GM23338 (cell line): ENCODE measurements at regions not wholly inside any gene's neighbourhood (a gene's known extent, or its start where the extent isn't known, plus 50 kb on each side); places are given as distances from the start of the nearest gene placed in this dataset.

Experiments used
- ATAC-seq: fragments of 200-7000 bp; cut with Tn5 transposase; 3 replicates; pipeline ENCODE4 v1.9.1; 2020
- DNase-seq: peaks from one replicate; pipeline ENCODE4 v3.0.0-alpha.2; 2015; ENCODE audit warnings: low spot score
- H2AFZ ChIP-seq: fragments of 200-600 bp; sonication (generic); 2 replicates; pipeline ENCODE4 v1.8.0; 2016; ENCODE audit warnings: antibody characterized with exemption, mild to moderate bottlenecking, moderate library complexity
- H3F3A ChIP-seq: fragments of 200-600 bp; sonication (generic); replicated peaks from 2 replicates; pipeline ENCODE4 v1.8.0; 2017; ENCODE audit warnings: antibody characterized with exemption, mixed run types, low read depth
- H3K27ac ChIP-seq: fragments of 200-600 bp; sonication (generic); 2 replicates; pipeline ENCODE4 v1.6.1; 2016; ENCODE audit warnings: low read depth
- H3K27me3 ChIP-seq: fragments of 200-600 bp; sonication (generic); 2 replicates; pipeline ENCODE4 v1.8.0; 2016; ENCODE audit warnings: mild to moderate bottlenecking, mixed run types, moderate library complexity; ENCODE audit not compliant: insufficient read depth
- H3K36me3 ChIP-seq: fragments of 200-600 bp; sonication (generic); 2 replicates; pipeline ENCODE4 v1.8.0; 2016; ENCODE audit warnings: mild to moderate bottlenecking; ENCODE audit not compliant: insufficient read depth
- H3K4me1 ChIP-seq: fragments of 200-600 bp; sonication (generic); 2 replicates; pipeline ENCODE4 v1.8.0; 2016; ENCODE audit warnings: mild to moderate bottlenecking, moderate library complexity; ENCODE audit not compliant: insufficient read depth
- H3K4me2 ChIP-seq: fragments of 200-600 bp; sonication (generic); 2 replicates; pipeline ENCODE4 v1.7.1; 2017; ENCODE audit warnings: mixed run types
- H3K4me3 ChIP-seq: fragments of 200-600 bp; sonication (generic); 2 replicates; pipeline ENCODE4 v1.6.1; 2016; ENCODE audit warnings: mixed run types
- H3K79me2 ChIP-seq: fragments of 200-600 bp; sonication (generic); replicated peaks from 2 replicates; pipeline ENCODE4 v1.8.0; 2017; ENCODE audit warnings: mild to moderate bottlenecking; ENCODE audit not compliant: insufficient read depth
- H3K9me2 ChIP-seq: fragments of 200-600 bp; sonication (generic); 2 replicates; pipeline ENCODE4 v1.8.0; 2017; ENCODE audit not compliant: insufficient read depth
- H4K20me1 ChIP-seq: fragments of 200-600 bp; sonication (generic); replicated peaks from 2 replicates; pipeline ENCODE4 v1.8.0; 2017; ENCODE audit warnings: mild to moderate bottlenecking; ENCODE audit not compliant: insufficient read depth
- H3K27ac Mint-ChIP-seq: 2 replicates; pipeline ENCODE4 v1.8.0; 2020; ENCODE audit warnings: inconsistent platforms, mild to moderate bottlenecking, moderate library complexity, mixed read lengths
- H3K27me3 Mint-ChIP-seq: 3 replicates; pipeline ENCODE4 v1.8.0; 2022; ENCODE audit warnings: low read depth, mild to moderate bottlenecking, moderate library complexity, mixed read lengths, inconsistent platforms; ENCODE audit not compliant: insufficient read depth, poor library complexity
- H3K36me3 Mint-ChIP-seq: 3 replicates; pipeline ENCODE4 v1.8.0; 2021; ENCODE audit warnings: low read depth, mild to moderate bottlenecking, inconsistent platforms, moderate library complexity, mixed read lengths
- H3K4me1 Mint-ChIP-seq: 3 replicates; pipeline ENCODE4 v1.8.0; 2020; ENCODE audit warnings: mild to moderate bottlenecking, inconsistent platforms, mixed read lengths
- H3K4me3 Mint-ChIP-seq: 3 replicates; pipeline ENCODE4 v1.8.0; 2021; ENCODE audit warnings: moderate library complexity, mild to moderate bottlenecking, inconsistent platforms, mixed read lengths
- H3K9me3 Mint-ChIP-seq: 3 replicates; pipeline ENCODE4 v1.8.0; 2020; ENCODE audit warnings: moderate library complexity, mild to moderate bottlenecking, inconsistent platforms, mixed read lengths
- CREB1 ChIP-seq: fragments of 250-450 bp; sonication (Bioruptor Pico); IDR thresholded peaks from 2 replicates; pipeline ENCODE4 v1.5.0; 2020; ENCODE audit warnings: low read depth, mild to moderate bottlenecking, moderate library complexity
- CTCF ChIP-seq, 2 experiments: fragments of 200-600 bp in 1 of 2; sonication (generic) in 1 of 2; conservative IDR thresholded peaks; 2 replicates each; pipeline versions ENCODE4 v1.5.1 to v1.6.1; 2016 to 2017; ENCODE audit warnings: antibody characterized with exemption in 2 of 2, low read depth in 2 of 2, mild to moderate bottlenecking in 2 of 2, moderate library complexity in 1 of 2
- ETS1 ChIP-seq: IDR thresholded peaks from 2 replicates; pipeline ENCODE4 v1.6.1; 2016; ENCODE audit warnings: antibody characterized with exemption
- EZH2 ChIP-seq: fragments of 200-600 bp; sonication (generic); IDR thresholded peaks from one replicate; pipeline ENCODE4 v1.8.0; 2017; ENCODE audit warnings: antibody characterized with exemption, mild to moderate bottlenecking, low read depth; ENCODE audit not compliant: unreplicated experiment
- EZH2phosphoT487 ChIP-seq: fragments of 200-600 bp; sonication (generic); IDR thresholded peaks from one replicate; pipeline ENCODE4 v1.8.1; 2018; ENCODE audit warnings: antibody characterized with exemption; ENCODE audit not compliant: unreplicated experiment
- JUNB ChIP-seq: IDR thresholded peaks from one replicate; pipeline ENCODE4 v1.6.1; 2016; ENCODE audit warnings: antibody characterized with exemption; ENCODE audit not compliant: unreplicated experiment
- ZNF462 ChIP-seq: fragments of 250-450 bp; sonication (Bioruptor Pico); IDR thresholded peaks from 2 replicates; pipeline ENCODE4 v1.5.0; 2020; ENCODE audit warnings: mild to moderate bottlenecking, moderate library complexity

- no peak for TF ChIP-seq ZNF462 (CRISPR knock-in tag)
- no peak for TF ChIP-seq CTCF (conservative IDR thresholded peaks at IDR 0.05; ENCODE audit: low read depth in 2 of 2)
Observed at GRCh38 chr4:56191534-56191933, 195.8 kb downstream of the AASDH start (continued).

- H4K20me1 ChIP-seq, result no peaks in the 10 kb centered on the region
- TF ChIP-seq ETS1 (no peak), EZH2phosphoT487 (no peak), JUNB (no peak), EZH2 (no peak), CREB1 (CRISPR knock-in tag) (no peak)
- peaks cover 13% of the 10 kb centered on the region for H3K4me1 Mint-ChIP-seq
- ATAC-seq, result no peak
- H3K27ac Mint-ChIP-seq, result no peak overlapping the region
- no peak overlapping the region for H2AFZ ChIP-seq
- no peaks in the 10 kb centered on the region for H3K36me3 ChIP-seq
- H3K27me3 ChIP-seq, result no peaks in the 10 kb centered on the region
- H3F3A ChIP-seq, result no peaks in the 10 kb centered on the region
- H3K4me2 ChIP-seq, result no peak overlapping the region
- DNase-seq, result no peak
- H3K4me3 ChIP-seq, result no peak overlapping the region
- H3K9me3 Mint-ChIP-seq, result peaks cover 11% of the 10 kb centered on the region
- no peaks in the 10 kb centered on the region for H3K9me2 ChIP-seq
- peaks cover 3% of the 10 kb centered on the region for H3K27me3 Mint-ChIP-seq
- H3K4me1 ChIP-seq, result no peaks in the 10 kb centered on the region
- no peak overlapping the region for H3K27ac ChIP-seq
- peaks cover 41% of the 10 kb centered on the region for H3K36me3 Mint-ChIP-seq
- H3K4me3 Mint-ChIP-seq, result no peak overlapping the region
- no peaks in the 10 kb centered on the region for H3K79me2 ChIP-seq
Observed at GRCh38 chr4:56187688-56188087, 199.6 kb downstream of the AASDH start.
